Testis (tissue), 2 donors: ENCODE measurements at regions not wholly inside any gene's neighbourhood (a gene's known extent, or its start where the extent isn't known, plus 50 kb on each side); places are given as distances from the start of the nearest gene placed in this dataset.

Experiments used
- DNase-seq: peaks from one replicate; pipeline ENCODE4 v3.0.0-alpha.2; 2019
- H3K27ac ChIP-seq, 2 donors: fragments of 200-600 bp; sonication (generic); one replicate each; pipeline ENCODE4 v1.5.1; 2019
- H3K27me3 ChIP-seq: fragments of 200-600 bp; sonication (generic); one replicate; pipeline ENCODE4 v1.5.1; 2019
- H3K36me3 ChIP-seq: fragments of 200-600 bp; sonication (generic); one replicate; pipeline ENCODE4 v1.5.1; 2017; ENCODE audit warnings: low read depth; ENCODE audit errors: missing control alignments
- H3K4me1 ChIP-seq: fragments of 200-600 bp; sonication (generic); one replicate; pipeline ENCODE4 v1.5.1; 2019
- H3K4me3 ChIP-seq, 2 donors: fragments of 200-600 bp; sonication (generic); one replicate each; pipeline ENCODE4 v1.5.1; 2017 to 2019
- H3K9me3 ChIP-seq: fragments of 200-600 bp; sonication (generic); one replicate; pipeline ENCODE4 v1.5.1; 2017
- POLR2A ChIP-seq: fragments of 450-650 bp; IDR thresholded peaks from one replicate; pipeline ENCODE4 v1.6.1; 2017; ENCODE audit warnings: antibody characterized with exemption, mild to moderate bottlenecking, moderate library complexity
- WGBS, 2 donors: methylation state at CpG; one replicate each; pipeline ENCODE4 v1.1.5; 2018; 5-methylcytosine and 5-hydroxymethylcytosine counted together
- intact Hi-C: fragments of 100-400 bp; cut with DNase I; formaldehyde crosslinking; loops from one replicate; pipeline ENCODE4 v1.15.1; 2023; ENCODE audit warnings: low total_unique reads
- TF ChIP-seq, protein P1 (sequence below), 3 experiments: fragments of 450-650 bp in 2 of 3; fragments of 200-600 bp in 1 of 3; sonication (generic) in 1 of 3; IDR thresholded peaks; one replicate each; pipeline ENCODE4 v1.5.1; 2016 to 2019; ENCODE audit warnings: antibody characterized with exemption in 3 of 3, mild to moderate bottlenecking in 2 of 3, moderate library complexity in 1 of 3

DNA sequence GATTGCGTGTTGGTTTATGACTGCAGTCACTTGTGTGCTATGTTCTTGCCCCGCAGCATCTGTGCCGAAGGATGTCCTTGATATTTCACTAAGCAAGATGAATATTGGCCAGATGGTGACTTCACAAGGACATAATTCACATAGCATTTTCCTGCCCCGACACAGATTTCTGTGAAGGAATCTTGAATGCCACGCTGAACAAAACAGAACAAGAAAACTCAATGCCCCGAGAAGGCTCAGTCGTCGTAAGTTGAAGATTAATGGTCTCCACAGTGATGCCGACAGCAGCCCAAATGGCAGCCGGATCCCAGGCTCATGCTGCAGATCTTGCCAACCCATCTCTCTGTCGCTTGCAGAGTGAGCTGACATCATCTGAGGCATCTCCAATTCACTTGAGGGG, 145.9 kb downstream of the CPEB2 start:
- H3K4me3 ChIP-seq = no peak overlapping the region
- H3K27ac ChIP-seq = no peak overlapping the region
- no peak for DNase-seq
- no peaks in the 10 kb centered on the region for H3K27me3 ChIP-seq
- no peaks in the 10 kb centered on the region for H3K36me3 ChIP-seq
- intact Hi-C loops = no loop called here
- H3K4me1 ChIP-seq = peaks cover 27% of the 10 kb centered on the region
- no peaks in the 10 kb centered on the region for H3K9me3 ChIP-seq
- WGBS, 2 donors = 56 to 62% methylated on average over 10 to 11 of the region's 11 CpGs
- TF ChIP-seq, protein P1, sequence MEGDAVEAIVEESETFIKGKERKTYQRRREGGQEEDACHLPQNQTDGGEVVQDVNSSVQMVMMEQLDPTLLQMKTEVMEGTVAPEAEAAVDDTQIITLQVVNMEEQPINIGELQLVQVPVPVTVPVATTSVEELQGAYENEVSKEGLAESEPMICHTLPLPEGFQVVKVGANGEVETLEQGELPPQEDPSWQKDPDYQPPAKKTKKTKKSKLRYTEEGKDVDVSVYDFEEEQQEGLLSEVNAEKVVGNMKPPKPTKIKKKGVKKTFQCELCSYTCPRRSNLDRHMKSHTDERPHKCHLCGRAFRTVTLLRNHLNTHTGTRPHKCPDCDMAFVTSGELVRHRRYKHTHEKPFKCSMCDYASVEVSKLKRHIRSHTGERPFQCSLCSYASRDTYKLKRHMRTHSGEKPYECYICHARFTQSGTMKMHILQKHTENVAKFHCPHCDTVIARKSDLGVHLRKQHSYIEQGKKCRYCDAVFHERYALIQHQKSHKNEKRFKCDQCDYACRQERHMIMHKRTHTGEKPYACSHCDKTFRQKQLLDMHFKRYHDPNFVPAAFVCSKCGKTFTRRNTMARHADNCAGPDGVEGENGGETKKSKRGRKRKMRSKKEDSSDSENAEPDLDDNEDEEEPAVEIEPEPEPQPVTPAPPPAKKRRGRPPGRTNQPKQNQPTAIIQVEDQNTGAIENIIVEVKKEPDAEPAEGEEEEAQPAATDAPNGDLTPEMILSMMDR (IDR thresholded peaks at IDR 0.05) = no peak
- no peak for TF ChIP-seq POLR2A

DNA sequence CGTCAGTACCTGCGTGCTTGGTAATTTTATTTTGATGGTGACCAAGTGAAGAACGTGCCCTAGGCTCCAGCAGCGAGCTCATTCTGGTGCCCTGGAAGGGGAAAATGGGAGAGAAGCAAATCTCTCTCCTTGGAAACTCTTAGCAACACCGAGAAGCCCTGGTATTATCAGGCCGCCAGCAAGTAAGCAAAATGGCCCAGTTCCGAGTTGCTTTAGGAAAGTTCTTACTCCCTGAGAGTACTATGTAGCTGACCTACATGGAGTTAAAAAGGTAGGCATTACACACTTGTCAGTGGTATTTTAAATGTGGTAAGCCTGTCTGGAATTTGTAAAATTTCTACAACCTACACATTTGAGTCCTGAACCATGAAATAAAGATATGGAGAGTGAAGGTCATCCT, 146.4 kb downstream of the CPEB2 start:
- 78% methylated on average over 7 of the region's 7 CpGs for WGBS, 2 donors
- Histone ChIP-seq H3K4me1 (peaks cover 27% of the 10 kb centered on the region), H3K36me3 (no peaks in the 10 kb centered on the region), H3K9me3 (no peaks in the 10 kb centered on the region), H3K27ac (no peak overlapping the region), H3K4me3 (no peak overlapping the region), H3K27me3 (no peaks in the 10 kb centered on the region)
- intact Hi-C loops = no loop called here
- no peak for TF ChIP-seq POLR2A
- TF ChIP-seq, protein P1 (IDR thresholded peaks at IDR 0.05) = no peak
- DNase-seq = no peak

DNA sequence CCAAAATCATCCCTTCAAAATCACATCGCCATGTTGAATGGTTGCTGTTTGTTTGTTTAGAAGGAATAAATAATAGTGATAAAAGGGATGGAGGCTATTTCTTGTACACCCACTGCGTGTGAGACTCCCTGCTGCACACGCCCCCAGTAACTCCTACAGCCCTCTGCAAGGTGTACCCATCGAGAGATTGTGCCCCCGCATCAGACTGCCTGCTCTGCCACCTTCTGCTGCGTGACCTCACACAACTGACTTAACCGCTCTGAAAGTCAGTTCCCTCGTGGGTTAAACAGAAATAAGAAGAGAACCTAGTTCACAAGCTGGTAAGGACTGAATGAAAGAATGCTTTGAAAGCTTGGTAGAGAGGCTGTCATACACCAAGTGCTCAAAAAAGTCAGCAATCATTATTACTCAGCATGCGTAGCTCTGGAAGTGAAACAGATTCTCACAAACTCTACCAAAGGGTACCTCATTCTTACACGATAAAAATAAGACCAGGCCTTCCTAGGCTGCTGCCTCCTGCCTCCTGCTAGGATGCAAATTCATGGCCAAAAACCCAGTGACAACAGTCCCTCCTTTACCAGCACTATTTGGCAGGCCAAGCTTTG, 147.1 kb downstream of the CPEB2 start:
- no peaks in the 10 kb centered on the region for H3K36me3 ChIP-seq
- no peaks in the 10 kb centered on the region for H3K9me3 ChIP-seq
- peak overlapping the region in 1 of 2 donors; percentile 23 for H3K27ac ChIP-seq
- 69 to 72% methylated on average over 10 of the region's 10 CpGs for WGBS, 2 donors
- H3K4me3 ChIP-seq = no peak overlapping the region
- peaks cover 27% of the 10 kb centered on the region for H3K4me1 ChIP-seq
- no peak for DNase-seq
- H3K27me3 ChIP-seq = no peaks in the 10 kb centered on the region
- intact Hi-C loops = no loop called here
- no peak for TF ChIP-seq POLR2A
- TF ChIP-seq, protein P1 (IDR thresholded peaks at IDR 0.05) = no peak

DNA sequence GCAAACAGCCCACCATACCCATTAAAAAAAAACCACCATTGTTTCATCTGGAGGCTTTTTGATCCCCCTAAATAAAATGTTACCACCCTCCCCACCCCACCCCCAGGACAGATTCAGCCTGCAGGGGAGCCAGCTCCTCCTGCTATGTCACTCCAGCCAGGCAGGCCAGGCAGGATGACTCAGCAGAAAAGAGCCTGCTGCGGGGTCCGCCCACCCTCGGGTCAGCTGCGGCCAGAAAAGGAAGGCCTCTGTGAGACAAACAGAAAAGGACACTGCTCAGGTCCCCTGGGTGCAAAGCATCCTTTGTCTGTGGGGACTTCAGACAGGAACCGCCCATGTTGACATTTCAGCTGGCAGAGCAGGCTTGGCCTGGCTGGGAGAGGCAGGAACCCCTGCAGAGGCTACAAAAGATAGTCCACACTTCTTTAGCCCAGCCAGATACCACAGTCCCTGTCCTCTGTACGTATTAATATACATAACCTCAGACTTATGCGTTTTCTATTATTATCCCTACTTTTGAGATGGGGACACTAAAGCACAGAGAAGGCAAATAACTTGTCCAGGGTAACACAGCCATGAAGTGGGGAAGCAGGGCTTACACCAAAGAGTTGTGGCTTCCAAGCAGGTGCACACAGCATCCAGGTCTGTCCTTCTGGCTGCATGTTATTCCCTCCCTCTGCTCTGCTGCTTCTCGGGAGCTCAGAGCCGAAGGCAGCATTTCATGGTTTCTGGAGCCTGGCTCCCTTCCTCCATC, 147.7 kb downstream of the CPEB2 start:
- WGBS, 2 donors = 31 to 45% methylated on average over 9 of the region's 9 CpGs
- Histone ChIP-seq H3K9me3 (no peaks in the 10 kb centered on the region), H3K27me3 (no peaks in the 10 kb centered on the region), H3K27ac (peak overlapping the region; percentile 1 to 27), H3K4me3 (no peak overlapping the region), H3K4me1 (peaks cover 27% of the 10 kb centered on the region), H3K36me3 (no peaks in the 10 kb centered on the region)
- intact Hi-C loops = no loop called here
- peak; percentile 91 for DNase-seq
- no peak for TF ChIP-seq POLR2A
- TF ChIP-seq, protein P1 (IDR thresholded peaks at IDR 0.05) = no peak

DNA sequence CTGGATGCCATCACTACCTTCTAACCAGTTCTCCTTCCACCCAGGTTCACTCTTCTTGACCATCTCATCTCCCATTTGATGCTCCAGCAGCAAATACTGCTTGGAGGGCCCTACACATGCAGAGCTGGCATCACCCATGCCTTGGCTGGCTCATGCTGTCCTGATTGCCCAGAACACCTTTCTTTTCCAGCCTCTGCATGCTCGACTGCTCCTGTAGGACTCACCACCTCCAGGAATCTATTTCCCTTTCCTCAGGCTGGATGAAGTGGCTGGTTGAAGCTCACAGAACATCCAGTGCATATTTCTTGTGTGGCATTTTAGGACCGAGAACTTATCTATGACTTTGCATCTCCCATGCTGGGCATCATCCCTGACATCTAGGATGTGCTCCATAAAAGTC, 148.3 kb downstream of the CPEB2 start:
- Histone ChIP-seq H3K4me3 (no peak overlapping the region), H3K4me1 (peaks cover 27% of the 10 kb centered on the region), H3K36me3 (no peaks in the 10 kb centered on the region), H3K9me3 (no peaks in the 10 kb centered on the region), H3K27me3 (no peaks in the 10 kb centered on the region), H3K27ac (peak overlapping the region in 1 of 2 donors; percentile 27)
- intact Hi-C loops = no loop called here
- DNase-seq = no peak
- no peak for TF ChIP-seq POLR2A
- TF ChIP-seq, protein P1 (IDR thresholded peaks at IDR 0.05) = no peak
- 92 to 96% methylated on average over 2 of the region's 2 CpGs for WGBS, 2 donors
